ENCODE measurements at regions not wholly inside any gene's neighbourhood (a gene's known extent, or its start where the extent isn't known, plus 50 kb on each side); places are given as distances from the start of the nearest gene placed in this dataset.

DNA sequence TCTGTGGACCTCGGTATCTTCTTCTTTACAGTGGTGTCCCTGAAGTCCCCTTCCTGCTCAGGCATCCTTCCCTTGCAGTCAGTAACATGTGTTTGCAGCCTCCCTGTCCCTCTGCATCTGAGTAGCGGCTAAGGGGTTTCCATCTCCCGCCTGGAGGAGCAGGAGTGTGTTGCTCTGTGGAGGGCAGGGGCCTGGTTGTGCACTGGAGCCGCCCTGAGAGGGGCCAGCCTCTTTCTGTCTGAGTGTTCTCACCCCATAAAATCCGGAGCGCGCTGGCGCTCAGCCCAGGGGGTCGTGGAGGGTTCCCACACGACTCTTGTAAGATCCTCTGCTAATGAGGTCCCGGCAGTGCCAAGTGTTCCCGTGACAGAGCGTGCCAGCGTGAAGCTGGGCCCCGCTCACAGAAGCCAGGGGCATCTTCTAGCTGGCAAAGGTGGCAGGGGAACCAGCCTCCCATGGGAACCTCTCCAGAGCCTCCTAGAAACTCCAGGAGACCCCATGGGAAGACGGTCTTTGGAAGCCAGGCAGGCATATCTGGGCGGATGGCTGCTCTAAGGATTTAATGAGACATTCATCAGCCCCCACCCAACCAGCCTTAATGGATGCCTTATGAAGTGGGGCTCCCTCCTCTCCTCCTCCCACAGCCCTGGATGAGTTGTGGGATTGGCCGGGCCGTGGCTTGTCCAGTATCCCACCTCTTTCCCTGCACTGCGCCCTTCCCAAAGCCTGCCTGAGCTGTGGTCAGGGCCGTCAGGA lies 91.4 kb upstream of the GSE1 start (continued):
- TF ChIP-seq, protein P1, sequence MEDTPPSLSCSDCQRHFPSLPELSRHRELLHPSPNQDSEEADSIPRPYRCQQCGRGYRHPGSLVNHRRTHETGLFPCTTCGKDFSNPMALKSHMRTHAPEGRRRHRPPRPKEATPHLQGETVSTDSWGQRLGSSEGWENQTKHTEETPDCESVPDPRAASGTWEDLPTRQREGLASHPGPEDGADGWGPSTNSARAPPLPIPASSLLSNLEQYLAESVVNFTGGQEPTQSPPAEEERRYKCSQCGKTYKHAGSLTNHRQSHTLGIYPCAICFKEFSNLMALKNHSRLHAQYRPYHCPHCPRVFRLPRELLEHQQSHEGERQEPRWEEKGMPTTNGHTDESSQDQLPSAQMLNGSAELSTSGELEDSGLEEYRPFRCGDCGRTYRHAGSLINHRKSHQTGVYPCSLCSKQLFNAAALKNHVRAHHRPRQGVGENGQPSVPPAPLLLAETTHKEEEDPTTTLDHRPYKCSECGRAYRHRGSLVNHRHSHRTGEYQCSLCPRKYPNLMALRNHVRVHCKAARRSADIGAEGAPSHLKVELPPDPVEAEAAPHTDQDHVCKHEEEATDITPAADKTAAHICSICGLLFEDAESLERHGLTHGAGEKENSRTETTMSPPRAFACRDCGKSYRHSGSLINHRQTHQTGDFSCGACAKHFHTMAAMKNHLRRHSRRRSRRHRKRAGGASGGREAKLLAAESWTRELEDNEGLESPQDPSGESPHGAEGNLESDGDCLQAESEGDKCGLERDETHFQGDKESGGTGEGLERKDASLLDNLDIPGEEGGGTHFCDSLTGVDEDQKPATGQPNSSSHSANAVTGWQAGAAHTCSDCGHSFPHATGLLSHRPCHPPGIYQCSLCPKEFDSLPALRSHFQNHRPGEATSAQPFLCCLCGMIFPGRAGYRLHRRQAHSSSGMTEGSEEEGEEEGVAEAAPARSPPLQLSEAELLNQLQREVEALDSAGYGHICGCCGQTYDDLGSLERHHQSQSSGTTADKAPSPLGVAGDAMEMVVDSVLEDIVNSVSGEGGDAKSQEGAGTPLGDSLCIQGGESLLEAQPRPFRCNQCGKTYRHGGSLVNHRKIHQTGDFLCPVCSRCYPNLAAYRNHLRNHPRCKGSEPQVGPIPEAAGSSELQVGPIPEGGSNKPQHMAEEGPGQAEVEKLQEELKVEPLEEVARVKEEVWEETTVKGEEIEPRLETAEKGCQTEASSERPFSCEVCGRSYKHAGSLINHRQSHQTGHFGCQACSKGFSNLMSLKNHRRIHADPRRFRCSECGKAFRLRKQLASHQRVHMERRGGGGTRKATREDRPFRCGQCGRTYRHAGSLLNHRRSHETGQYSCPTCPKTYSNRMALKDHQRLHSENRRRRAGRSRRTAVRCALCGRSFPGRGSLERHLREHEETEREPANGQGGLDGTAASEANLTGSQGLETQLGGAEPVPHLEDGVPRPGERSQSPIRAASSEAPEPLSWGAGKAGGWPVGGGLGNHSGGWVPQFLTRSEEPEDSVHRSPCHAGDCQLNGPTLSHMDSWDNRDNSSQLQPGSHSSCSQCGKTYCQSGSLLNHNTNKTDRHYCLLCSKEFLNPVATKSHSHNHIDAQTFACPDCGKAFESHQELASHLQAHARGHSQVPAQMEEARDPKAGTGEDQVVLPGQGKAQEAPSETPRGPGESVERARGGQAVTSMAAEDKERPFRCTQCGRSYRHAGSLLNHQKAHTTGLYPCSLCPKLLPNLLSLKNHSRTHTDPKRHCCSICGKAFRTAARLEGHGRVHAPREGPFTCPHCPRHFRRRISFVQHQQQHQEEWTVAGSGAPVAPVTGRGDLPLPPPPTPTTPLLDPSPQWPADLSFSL (CRISPR knock-in tag; IDR thresholded peaks at IDR 0.05) = no peak
- TF ChIP-seq, protein P2, sequence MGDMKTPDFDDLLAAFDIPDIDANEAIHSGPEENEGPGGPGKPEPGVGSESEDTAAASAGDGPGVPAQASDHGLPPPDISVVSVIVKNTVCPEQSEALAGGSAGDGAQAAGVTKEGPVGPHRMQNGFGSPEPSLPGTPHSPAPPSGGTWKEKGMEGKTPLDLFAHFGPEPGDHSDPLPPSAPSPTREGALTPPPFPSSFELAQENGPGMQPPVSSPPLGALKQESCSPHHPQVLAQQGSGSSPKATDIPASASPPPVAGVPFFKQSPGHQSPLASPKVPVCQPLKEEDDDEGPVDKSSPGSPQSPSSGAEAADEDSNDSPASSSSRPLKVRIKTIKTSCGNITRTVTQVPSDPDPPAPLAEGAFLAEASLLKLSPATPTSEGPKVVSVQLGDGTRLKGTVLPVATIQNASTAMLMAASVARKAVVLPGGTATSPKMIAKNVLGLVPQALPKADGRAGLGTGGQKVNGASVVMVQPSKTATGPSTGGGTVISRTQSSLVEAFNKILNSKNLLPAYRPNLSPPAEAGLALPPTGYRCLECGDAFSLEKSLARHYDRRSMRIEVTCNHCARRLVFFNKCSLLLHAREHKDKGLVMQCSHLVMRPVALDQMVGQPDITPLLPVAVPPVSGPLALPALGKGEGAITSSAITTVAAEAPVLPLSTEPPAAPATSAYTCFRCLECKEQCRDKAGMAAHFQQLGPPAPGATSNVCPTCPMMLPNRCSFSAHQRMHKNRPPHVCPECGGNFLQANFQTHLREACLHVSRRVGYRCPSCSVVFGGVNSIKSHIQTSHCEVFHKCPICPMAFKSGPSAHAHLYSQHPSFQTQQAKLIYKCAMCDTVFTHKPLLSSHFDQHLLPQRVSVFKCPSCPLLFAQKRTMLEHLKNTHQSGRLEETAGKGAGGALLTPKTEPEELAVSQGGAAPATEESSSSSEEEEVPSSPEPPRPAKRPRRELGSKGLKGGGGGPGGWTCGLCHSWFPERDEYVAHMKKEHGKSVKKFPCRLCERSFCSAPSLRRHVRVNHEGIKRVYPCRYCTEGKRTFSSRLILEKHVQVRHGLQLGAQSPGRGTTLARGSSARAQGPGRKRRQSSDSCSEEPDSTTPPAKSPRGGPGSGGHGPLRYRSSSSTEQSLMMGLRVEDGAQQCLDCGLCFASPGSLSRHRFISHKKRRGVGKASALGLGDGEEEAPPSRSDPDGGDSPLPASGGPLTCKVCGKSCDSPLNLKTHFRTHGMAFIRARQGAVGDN (CRISPR knock-in tag; IDR thresholded peaks at IDR 0.05) = peak; percentile 46; the same call in 1 of the 2 replicates
- TF ChIP-seq ZNF160 (CRISPR knock-in tag; IDR thresholded peaks at IDR 0.05) = 0 out of 2 replicates have a peak, but pooled peaks have one; percentile 14
- no peak for TF ChIP-seq ZNF33A (CRISPR knock-in tag; IDR thresholded peaks at IDR 0.05; ENCODE audit: borderline replicate concordance)
- TF ChIP-seq ZNF230 (CRISPR knock-in tag; IDR thresholded peaks at IDR 0.05) = 0 out of 2 replicates have a peak, but pooled peaks have one; percentile 22
- TF ChIP-seq ZSCAN9 (CRISPR knock-in tag; IDR thresholded peaks at IDR 0.05; ENCODE audit: borderline replicate concordance) = no peak
- TF ChIP-seq ZFP90 (CRISPR knock-in tag; IDR thresholded peaks at IDR 0.05; ENCODE audit: borderline replicate concordance) = no peak
- no peak for TF ChIP-seq MZF1 (CRISPR knock-in tag; IDR thresholded peaks at IDR 0.05; ENCODE audit: borderline replicate concordance)
- no peak for TF ChIP-seq SIN3A (IDR thresholded peaks at IDR 0.05; ENCODE audit: borderline replicate concordance, low read depth, low read length)
- TF ChIP-seq, protein P3, sequence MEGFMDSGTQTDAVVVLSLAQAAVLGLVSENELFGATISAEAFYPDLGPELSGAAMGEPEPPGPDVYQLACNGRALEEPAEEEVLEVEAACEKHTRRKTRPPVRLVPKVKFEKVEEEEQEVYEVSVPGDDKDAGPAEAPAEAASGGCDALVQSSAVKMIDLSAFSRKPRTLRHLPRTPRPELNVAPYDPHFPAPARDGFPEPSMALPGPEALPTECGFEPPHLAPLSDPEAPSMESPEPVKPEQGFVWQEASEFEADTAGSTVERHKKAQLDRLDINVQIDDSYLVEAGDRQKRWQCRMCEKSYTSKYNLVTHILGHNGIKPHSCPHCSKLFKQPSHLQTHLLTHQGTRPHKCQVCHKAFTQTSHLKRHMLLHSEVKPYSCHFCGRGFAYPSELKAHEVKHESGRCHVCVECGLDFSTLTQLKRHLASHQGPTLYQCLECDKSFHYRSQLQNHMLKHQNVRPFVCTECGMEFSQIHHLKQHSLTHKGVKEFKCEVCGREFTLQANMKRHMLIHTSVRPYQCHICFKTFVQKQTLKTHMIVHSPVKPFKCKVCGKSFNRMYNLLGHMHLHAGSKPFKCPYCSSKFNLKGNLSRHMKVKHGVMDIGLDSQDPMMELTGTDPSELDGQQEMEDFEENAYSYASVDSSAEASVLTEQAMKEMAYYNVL (CRISPR knock-in tag; IDR thresholded peaks at IDR 0.05; ENCODE audit: borderline replicate concordance) = 0 out of 2 replicates have a peak, but pooled peaks have one; percentile 43
- TF ChIP-seq MTF1 (CRISPR knock-in tag; IDR thresholded peaks at IDR 0.05) = no peak
- TF ChIP-seq, protein P4, sequence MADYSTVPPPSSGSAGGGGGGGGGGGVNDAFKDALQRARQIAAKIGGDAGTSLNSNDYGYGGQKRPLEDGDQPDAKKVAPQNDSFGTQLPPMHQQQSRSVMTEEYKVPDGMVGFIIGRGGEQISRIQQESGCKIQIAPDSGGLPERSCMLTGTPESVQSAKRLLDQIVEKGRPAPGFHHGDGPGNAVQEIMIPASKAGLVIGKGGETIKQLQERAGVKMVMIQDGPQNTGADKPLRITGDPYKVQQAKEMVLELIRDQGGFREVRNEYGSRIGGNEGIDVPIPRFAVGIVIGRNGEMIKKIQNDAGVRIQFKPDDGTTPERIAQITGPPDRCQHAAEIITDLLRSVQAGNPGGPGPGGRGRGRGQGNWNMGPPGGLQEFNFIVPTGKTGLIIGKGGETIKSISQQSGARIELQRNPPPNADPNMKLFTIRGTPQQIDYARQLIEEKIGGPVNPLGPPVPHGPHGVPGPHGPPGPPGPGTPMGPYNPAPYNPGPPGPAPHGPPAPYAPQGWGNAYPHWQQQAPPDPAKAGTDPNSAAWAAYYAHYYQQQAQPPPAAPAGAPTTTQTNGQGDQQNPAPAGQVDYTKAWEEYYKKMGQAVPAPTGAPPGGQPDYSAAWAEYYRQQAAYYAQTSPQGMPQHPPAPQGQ (CRISPR knock-in tag; IDR thresholded peaks at IDR 0.05; ENCODE audit: borderline replicate concordance) = 0 out of 2 replicates have a peak, but pooled peaks have one; percentile 25
- 0 out of 2 replicates have a peak, but pooled peaks have one; percentile 13 for TF ChIP-seq SNAI1 (CRISPR knock-in tag; IDR thresholded peaks at IDR 0.05; ENCODE audit: borderline replicate concordance)
